NB4 (cell line): ENCODE measurements at regions not wholly inside any gene's neighbourhood (a gene's known extent, or its start where the extent isn't known, plus 50 kb on each side); places are given as distances from the start of the nearest gene placed in this dataset.

Experiments used
- CTCF ChIP-seq: IDR thresholded peaks from one replicate; pipeline ENCODE4 v1.5.1; 2012; ENCODE audit warnings: low read depth, low read length
- TF ChIP-seq, protein P1 (sequence below): IDR thresholded peaks from 2 replicates; pipeline ENCODE4 v1.6.1; 2011; ENCODE audit warnings: low read depth, low read length

- no peak for TF ChIP-seq CTCF
- TF ChIP-seq, protein P1, sequence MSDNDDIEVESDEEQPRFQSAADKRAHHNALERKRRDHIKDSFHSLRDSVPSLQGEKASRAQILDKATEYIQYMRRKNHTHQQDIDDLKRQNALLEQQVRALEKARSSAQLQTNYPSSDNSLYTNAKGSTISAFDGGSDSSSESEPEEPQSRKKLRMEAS, result 0 out of 2 replicates have a peak, but pooled peaks have one; percentile 9
Measured at GRCh38 chr4:1511441-1512041, 105.3 kb upstream of the NKX1-1 start.
